SJCRH30 (cell line): ENCODE measurements at regions not wholly inside any gene's neighbourhood (a gene's known extent, or its start where the extent isn't known, plus 50 kb on each side); places are given as distances from the start of the nearest gene placed in this dataset.

ENCODE experiments used
- DNase-seq, 2 experiments: peaks; one replicate each; pipeline ENCODE4 v3.0.0-alpha.2; 2015 to 2020
- H3K27ac ChIP-seq: fragments of 250-450 bp; sonication (Bioruptor Pico); 2 replicates; pipeline ENCODE4 v1.5.1; 2020; ENCODE audit warnings: mild to moderate bottlenecking, moderate library complexity
- H3K27me3 ChIP-seq: fragments of 250-450 bp; sonication (Bioruptor Pico); 2 replicates; pipeline ENCODE4 v1.5.1; 2020; ENCODE audit warnings: mild to moderate bottlenecking, moderate library complexity
- H3K36me3 ChIP-seq: fragments of 250-450 bp; sonication (Bioruptor Pico); 2 replicates; pipeline ENCODE4 v1.5.1; 2020; ENCODE audit warnings: mild to moderate bottlenecking, moderate library complexity
- H3K4me1 ChIP-seq: fragments of 250-450 bp; sonication (Bioruptor Pico); 2 replicates; pipeline ENCODE4 v1.5.1; 2020; ENCODE audit warnings: mild to moderate bottlenecking, moderate library complexity
- H3K4me3 ChIP-seq: fragments of 250-450 bp; sonication (Bioruptor Pico); 2 replicates; pipeline ENCODE4 v1.5.1; 2020; ENCODE audit warnings: mild to moderate bottlenecking, moderate library complexity
- H3K9me3 ChIP-seq: fragments of 250-450 bp; sonication (Bioruptor Pico); replicated peaks from 2 replicates; pipeline ENCODE4 v1.5.1; 2020; ENCODE audit warnings: mild to moderate bottlenecking, moderate library complexity

DNA sequence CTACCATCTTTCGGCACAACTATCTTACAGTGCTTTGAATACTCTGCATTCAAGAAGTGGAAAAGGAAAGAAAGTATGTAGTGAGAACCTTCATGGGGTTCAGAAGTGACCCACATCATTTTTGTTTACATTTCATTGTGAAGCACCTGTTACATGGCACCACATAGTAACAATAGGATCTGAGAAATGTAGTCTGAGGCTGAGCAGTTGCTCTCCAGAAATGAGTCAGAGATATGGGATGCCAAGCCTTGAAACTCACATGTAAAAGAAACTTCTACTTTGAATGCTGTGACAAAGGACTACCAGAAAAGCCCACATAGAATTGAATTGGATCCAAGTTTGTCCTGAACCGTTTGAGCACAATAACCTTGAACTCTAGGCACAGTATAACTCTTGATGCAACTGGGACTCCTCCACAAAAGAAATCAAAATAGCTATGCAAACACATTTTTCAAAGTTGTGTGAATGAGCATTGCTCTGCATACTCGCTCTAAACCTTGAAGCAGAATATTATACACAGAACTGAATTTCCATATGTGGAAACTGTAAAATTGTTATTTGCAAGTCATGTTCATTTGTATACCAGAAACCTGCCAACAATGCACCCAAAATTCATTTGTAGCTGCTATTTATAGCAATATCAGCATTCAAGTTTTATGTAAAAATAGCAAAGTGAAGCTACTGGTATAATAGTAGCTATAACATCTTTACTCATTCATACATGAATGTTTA lies 400.9 kb upstream of the POU3F2 start:
- DNase-seq, result peak in 1 of 2 experiments; percentile 14
- Histone ChIP-seq H3K4me3 (no peak overlapping the region), H3K9me3 (no peaks in the 10 kb centered on the region)

DNA sequence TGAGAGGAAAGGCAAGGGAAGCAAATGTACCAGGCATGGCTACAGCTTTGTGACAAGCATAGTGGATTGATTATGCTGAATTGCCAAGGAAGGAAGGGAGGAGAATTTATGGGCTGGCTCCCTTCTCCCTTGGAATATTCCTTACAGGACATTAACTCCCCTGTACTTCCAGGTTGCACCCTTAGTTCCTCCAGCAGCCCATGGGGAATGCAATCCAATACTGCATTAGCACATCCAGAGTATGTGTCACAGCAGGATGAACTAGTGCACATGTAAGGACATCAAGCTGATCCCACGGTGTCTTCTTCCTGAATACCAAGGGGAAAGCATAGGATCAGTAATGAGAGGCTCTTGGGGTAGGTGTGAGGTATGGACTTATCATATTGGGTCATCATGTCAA lies 390.7 kb upstream of the POU3F2 start:
- Histone ChIP-seq H3K4me3 (no peak overlapping the region), H3K36me3 (no peaks in the 10 kb centered on the region), H3K4me1 (no peaks in the 10 kb centered on the region), H3K27ac (no peak overlapping the region), H3K9me3 (no peaks in the 10 kb centered on the region), H3K27me3 (no peaks in the 10 kb centered on the region)
- DNase-seq, result no peak

More for the DNA sequence above, 400.9 kb upstream of the POU3F2 start:
- no peaks in the 10 kb centered on the region for H3K36me3 ChIP-seq
- H3K4me1 ChIP-seq, result peaks cover 4% of the 10 kb centered on the region; the same call in 1 of the 2 replicates
- no peak overlapping the region for H3K27ac ChIP-seq
- H3K27me3 ChIP-seq, result no peaks in the 10 kb centered on the region

DNA sequence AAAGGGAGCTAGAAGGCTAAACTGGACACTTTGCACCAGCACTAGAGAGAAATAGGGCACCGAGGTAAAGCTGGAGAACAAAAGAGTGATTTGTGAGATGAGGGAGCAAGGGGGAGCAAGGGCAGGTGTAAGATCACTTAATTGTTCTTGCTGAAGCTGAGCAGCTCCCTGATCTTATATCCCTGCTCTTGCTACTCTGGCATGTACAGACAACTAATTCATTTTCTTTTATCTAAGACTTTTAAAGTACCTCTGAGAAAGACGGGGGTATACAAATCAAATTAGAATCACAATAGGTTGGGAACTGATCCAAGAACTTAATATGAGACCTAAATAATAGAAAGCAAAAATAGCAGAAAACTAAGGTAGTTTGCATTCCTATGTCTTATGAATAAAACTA lies 381.7 kb upstream of the POU3F2 start:
- Histone ChIP-seq H3K9me3 (no peaks in the 10 kb centered on the region), H3K36me3 (no peaks in the 10 kb centered on the region), H3K4me3 (no peak overlapping the region), H3K27me3 (no peaks in the 10 kb centered on the region), H3K4me1 (no peaks in the 10 kb centered on the region), H3K27ac (no peak overlapping the region)
- no peak for DNase-seq

DNA sequence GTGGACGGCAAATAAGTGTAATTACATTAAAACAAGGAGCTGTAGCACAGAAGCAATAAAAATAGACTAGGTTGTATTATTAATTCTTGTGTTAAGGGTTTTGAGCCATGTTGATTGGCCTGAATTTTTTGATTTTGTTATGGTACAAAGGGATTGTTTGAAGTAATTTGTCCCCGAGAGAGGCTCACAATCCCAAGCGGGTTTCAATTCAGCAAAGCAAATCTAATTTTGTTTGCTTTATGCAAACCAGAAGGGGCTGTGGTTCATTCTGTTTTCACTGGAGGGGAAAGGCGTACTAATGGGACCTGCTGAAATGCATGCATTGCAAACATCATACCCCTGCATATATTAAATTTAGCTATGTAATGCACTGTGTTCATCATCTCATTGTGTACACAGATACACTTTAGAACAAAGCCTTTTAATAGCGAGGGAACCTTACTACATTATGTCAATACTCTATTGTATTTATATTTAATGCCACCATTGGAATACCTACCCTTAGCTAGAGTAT lies 379.5 kb upstream of the POU3F2 start:
- Histone ChIP-seq H3K36me3 (no peaks in the 10 kb centered on the region), H3K4me1 (no peaks in the 10 kb centered on the region), H3K9me3 (no peaks in the 10 kb centered on the region), H3K27me3 (no peaks in the 10 kb centered on the region), H3K27ac (no peak overlapping the region), H3K4me3 (no peak overlapping the region)
- DNase-seq, result no peak

DNA sequence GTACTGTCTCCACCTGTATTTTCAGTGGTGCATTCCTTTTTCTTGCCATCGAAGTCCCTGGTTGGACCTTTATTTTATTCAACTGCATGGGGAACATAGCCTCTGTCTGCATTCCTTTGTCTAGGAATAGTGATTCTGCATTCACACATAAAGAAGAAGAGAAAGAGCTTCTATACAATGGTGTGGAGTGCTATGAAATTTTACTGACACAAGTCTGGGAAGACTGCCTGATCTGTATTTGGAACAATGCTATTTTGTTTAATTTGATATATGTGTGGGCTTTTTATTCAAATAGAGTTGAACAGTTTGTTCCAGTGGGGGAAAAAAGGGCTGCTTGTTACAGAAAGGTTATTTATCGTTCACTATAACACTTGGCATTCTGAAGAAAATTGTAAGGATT lies 375.7 kb upstream of the POU3F2 start:
- no peak for DNase-seq
- no peaks in the 10 kb centered on the region for H3K4me1 ChIP-seq
- no peaks in the 10 kb centered on the region for H3K27me3 ChIP-seq
- no peaks in the 10 kb centered on the region for H3K36me3 ChIP-seq
- no peak overlapping the region for H3K4me3 ChIP-seq
- no peak overlapping the region for H3K27ac ChIP-seq
- no peaks in the 10 kb centered on the region for H3K9me3 ChIP-seq

DNA sequence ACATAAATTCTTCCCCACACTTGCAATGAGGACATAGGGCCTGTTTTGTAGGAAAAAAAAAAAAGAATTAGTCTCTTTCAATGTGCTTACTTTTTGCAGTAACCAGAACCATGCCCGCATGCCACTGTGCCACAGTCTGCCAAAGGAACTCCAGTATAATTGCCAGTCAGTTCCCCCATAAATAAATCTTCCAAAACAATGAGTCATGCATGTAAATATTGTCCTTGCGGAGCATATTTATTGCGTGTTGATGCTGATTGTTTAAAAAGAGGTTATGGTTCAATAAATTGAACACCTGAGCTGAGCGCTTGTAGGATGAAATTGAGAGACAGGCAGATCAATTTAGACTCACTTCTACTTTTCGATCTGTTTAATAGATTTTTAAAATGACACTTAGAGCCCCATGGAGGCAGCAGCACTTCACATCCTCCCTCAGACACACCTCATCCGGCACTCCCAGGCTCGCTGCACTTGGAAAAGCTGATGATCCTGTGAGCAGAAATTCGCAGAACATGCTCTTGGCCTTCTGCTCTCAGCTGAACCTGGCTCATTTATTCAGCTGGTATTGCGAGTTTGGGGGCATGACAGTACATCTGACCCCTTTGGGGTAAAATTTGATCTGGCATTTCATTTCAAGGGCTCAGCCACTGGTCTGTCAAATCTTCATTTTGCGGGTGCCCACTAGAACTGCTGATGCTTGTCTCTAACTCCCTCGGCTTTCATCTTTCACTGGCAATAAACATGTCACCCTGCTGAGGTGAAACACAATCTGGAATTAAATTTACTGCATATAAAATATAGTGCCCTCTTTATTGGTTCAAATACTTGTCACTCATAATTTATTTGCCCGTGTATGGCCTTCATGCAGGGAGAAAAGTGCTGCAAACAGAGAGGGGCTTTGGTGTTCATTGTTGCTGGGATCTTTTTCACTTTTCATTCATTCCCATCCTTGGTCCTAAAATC lies 371.1 kb upstream of the POU3F2 start:
- Histone ChIP-seq H3K27ac (no peak overlapping the region), H3K4me3 (no peak overlapping the region), H3K36me3 (no peaks in the 10 kb centered on the region), H3K4me1 (peaks cover 9% of the 10 kb centered on the region; the same call in 1 of the 2 replicates), H3K27me3 (no peaks in the 10 kb centered on the region), H3K9me3 (no peaks in the 10 kb centered on the region)
- no peak for DNase-seq

DNA sequence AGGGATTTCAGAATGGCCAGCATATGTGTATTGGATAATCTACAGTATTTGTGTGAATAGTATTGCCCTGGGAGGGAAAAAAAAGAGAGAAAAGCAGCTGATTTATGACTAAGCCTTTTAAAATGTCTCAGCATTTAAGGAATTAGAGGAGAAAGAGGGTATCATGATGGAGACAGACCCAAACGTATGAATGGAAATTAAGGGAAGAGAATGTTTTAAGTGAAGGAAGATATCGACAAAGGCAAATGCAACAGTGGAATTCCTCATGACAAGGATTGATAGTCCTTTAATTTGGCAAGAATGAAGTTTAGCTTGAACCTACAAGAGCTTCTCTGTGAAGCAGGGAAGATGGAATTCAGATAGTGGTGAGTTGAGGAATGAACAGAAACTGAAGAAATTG lies 367.3 kb upstream of the POU3F2 start:
- DNase-seq, result no peak
- no peaks in the 10 kb centered on the region for H3K9me3 ChIP-seq
- peaks cover 19% of the 10 kb centered on the region for H3K4me1 ChIP-seq
- no peak overlapping the region for H3K4me3 ChIP-seq
- no peaks in the 10 kb centered on the region for H3K27me3 ChIP-seq
- no peaks in the 10 kb centered on the region for H3K36me3 ChIP-seq
- no peak overlapping the region for H3K27ac ChIP-seq

DNA sequence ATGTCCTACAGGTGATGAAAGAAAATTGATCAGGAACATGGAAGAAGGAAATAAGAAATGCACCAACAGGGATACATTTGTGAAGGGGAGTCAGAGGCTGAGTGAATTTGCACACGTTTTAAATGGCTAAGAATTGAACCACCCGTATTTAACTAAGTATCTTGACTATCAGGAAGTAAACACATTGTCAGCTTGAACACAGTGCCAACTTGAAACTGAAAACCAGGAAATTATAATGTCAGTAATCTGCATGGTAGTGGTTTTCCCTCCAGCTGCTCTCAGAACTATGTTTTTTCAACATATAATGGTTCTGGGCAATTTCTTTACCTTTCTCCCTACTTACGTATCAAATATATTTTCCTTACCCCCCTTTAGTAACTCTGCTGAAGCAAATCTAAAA lies 366.5 kb upstream of the POU3F2 start:
- peak in 1 of 2 experiments; percentile 36 for DNase-seq
- no peaks in the 10 kb centered on the region for H3K36me3 ChIP-seq
- H3K27me3 ChIP-seq, result no peaks in the 10 kb centered on the region
- H3K9me3 ChIP-seq, result no peaks in the 10 kb centered on the region
- H3K4me3 ChIP-seq, result no peak overlapping the region
- H3K4me1 ChIP-seq, result peaks cover 19% of the 10 kb centered on the region
- H3K27ac ChIP-seq, result no peak overlapping the region

DNA sequence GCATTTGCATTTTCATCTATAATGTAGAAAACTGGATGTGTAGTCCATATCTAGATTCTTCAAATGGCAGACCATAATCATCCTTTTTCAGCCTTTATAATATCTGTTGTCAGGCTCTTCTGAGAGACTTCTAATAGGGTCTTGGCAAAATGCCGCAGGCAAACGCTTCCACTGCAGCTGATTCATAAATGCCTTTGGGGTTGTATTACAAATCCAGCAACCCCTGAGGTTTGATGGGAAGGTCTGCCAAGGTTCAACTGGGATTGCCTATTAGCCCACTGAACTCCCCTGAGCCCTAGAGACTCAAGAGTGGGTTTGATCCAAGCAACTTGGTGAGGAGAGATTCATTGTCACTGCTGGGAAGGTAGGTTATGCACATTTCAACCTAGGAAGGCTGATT lies 365.2 kb upstream of the POU3F2 start:
- no peak overlapping the region for H3K27ac ChIP-seq
- H3K4me1 ChIP-seq, result peaks cover 19% of the 10 kb centered on the region
- no peaks in the 10 kb centered on the region; the same call in 1 of the 2 replicates for H3K27me3 ChIP-seq
- no peaks in the 10 kb centered on the region for H3K36me3 ChIP-seq
- peak; percentile 57 to 75 for DNase-seq
- no peaks in the 10 kb centered on the region for H3K9me3 ChIP-seq
- no peak overlapping the region for H3K4me3 ChIP-seq

DNA sequence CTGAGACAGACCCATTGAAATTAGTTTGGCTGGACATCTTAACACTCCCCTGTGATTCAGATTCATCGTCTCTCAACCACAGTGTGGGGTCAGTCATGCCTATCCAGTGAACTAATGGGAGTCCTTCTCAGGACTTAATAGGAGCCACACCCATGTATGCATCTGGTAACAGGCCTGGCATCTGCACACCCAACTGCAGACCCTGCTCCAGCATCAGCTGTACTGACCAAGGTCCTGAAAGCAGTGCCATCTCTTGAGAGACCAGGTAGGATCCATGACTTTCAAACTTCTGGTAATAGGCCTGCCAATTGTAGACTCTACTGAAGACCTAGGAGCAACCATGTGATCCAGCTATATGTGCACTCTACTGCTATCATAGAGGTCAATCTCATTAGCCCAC lies 363.6 kb upstream of the POU3F2 start:
- Histone ChIP-seq H3K9me3 (no peaks in the 10 kb centered on the region), H3K36me3 (no peaks in the 10 kb centered on the region), H3K27ac (no peak overlapping the region), H3K27me3 (no peaks in the 10 kb centered on the region; the same call in 1 of the 2 replicates), H3K4me3 (no peak overlapping the region), H3K4me1 (peaks cover 19% of the 10 kb centered on the region)
- DNase-seq, result peak; percentile 5 to 13

DNA sequence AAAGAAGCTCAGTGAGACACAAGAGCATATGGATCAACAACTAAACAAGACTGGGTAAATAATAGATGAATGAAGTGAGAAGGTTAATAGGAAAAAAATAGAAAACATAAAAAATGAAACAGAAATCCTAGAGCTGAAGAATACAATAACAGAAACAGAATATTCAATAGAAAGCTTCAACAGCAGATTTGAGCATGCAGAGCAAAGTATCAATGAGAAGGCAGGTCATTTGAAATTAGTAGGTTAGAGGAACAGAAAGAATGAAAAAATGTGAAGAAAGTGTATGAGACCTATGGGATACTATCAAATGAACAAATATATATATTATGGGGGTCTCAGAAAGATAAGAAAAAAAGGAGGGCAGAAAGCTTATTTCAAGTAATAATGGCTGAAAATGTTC lies 362.9 kb upstream of the POU3F2 start:
- Histone ChIP-seq H3K36me3 (no peaks in the 10 kb centered on the region), H3K9me3 (no peaks in the 10 kb centered on the region), H3K27me3 (no peaks in the 10 kb centered on the region; the same call in 1 of the 2 replicates), H3K4me3 (no peak overlapping the region), H3K4me1 (peaks cover 19% of the 10 kb centered on the region), H3K27ac (no peak overlapping the region)
- no peak for DNase-seq

DNA sequence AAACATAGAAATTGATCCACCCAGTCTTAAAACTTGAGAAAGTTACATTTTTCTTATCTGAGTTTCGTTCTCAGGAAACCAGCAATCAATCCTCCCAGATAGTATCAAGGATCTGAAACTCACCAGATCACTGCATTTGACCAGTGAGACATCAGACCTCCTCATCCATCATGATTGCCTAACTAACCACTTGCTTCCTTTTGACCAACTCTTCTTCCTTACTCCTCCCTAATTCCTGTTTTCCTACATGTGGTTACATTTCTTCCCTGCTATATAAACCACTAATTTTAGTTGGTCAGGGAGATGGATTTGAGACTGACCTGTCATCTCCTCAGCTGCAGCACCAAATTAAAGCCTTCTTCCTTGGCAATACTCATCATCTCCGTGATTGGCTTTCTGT lies 357.1 kb upstream of the POU3F2 start:
- Histone ChIP-seq H3K4me1 (no peaks in the 10 kb centered on the region), H3K27me3 (no peaks in the 10 kb centered on the region; the same call in 1 of the 2 replicates), H3K36me3 (no peaks in the 10 kb centered on the region), H3K9me3 (no peaks in the 10 kb centered on the region), H3K4me3 (no peak overlapping the region), H3K27ac (no peak overlapping the region)
- DNase-seq, result no peak

DNA sequence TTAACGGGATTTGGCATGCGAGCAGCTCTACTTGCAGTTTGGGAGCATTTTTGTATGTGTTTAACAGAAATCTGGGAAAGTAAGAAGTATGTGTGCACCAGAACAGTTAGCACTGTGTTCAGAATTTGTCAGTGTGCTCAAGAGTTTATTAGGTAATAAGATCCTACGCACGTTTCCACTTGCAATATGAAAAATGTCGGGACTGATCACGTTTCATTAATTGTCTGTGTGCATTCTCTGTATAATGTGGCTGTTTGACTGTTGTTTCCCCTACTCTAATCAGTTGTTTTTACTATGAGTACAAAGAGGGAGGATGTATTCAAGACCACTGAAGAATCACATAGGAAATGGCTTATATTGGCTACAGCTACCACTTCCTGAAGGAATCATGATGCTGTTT lies 349.7 kb upstream of the POU3F2 start:
- Histone ChIP-seq H3K36me3 (no peaks in the 10 kb centered on the region), H3K27me3 (peaks cover 3% of the 10 kb centered on the region; the same call in 1 of the 2 replicates), H3K27ac (no peak overlapping the region), H3K4me3 (no peak overlapping the region), H3K4me1 (no peaks in the 10 kb centered on the region), H3K9me3 (no peaks in the 10 kb centered on the region)
- no peak for DNase-seq

DNA sequence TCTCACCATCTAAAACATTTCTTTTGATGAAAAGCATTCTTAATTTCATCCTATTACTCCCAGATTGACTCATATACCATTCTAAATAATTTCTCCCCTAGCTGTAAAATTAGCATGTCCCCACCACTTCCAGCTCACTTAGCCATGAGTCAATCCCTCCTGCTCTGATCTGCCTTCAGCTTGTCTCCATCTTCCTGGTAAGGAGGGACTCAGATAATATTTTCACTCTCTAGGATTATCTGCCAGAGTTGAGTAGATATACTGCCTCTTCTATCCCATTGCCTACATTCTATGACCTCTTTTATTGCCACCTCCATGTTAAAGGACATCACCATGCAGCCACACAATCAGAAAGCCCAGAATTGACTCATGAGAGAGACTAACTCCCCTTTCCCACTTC lies 348.8 kb upstream of the POU3F2 start:
- H3K27me3 ChIP-seq, result peaks cover 3% of the 10 kb centered on the region; the same call in 1 of the 2 replicates
- no peak overlapping the region for H3K4me3 ChIP-seq
- no peak for DNase-seq
- no peaks in the 10 kb centered on the region for H3K9me3 ChIP-seq
- H3K4me1 ChIP-seq, result no peaks in the 10 kb centered on the region
- H3K27ac ChIP-seq, result no peak overlapping the region
- H3K36me3 ChIP-seq, result no peaks in the 10 kb centered on the region

DNA sequence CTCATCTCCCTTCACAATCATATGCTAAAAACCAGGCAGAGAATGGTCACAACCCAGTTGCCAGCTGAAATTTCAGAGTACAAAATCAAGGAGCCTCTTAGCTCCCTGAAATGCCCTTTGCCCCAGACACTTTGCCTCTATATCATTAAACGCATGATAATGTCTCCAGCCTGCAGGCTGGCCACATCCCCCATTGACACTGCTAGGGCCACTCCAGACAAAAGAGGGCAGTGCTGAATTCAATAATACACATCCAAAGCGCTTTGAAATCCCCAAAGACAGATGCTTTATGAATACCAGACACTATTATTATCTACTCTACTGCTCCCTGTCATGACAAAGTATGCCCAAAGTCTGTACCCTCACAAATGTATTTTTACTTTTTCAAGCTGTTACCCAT lies 348.3 kb upstream of the POU3F2 start:
- Histone ChIP-seq H3K27ac (no peak overlapping the region), H3K27me3 (peaks cover 3% of the 10 kb centered on the region; the same call in 1 of the 2 replicates), H3K4me3 (no peak overlapping the region), H3K4me1 (no peaks in the 10 kb centered on the region), H3K36me3 (no peaks in the 10 kb centered on the region), H3K9me3 (no peaks in the 10 kb centered on the region)
- no peak for DNase-seq
